DOHH2 (cell line): ENCODE measurements at regions not wholly inside any gene's neighbourhood (a gene's known extent, or its start where the extent isn't known, plus 50 kb on each side); places are given as distances from the start of the nearest gene placed in this dataset.

Source experiments
- H3F3A ChIP-seq: fragments of 200-600 bp; sonication (generic), shearing (Covaris generic); 2 replicates; pipeline ENCODE4 v1.6.0; 2016; ENCODE audit warnings: antibody characterized with exemption, mild to moderate bottlenecking; ENCODE audit not compliant: control insufficient read depth, insufficient read depth
- H3K27ac ChIP-seq: fragments of 200-600 bp; sonication (generic); 2 replicates; pipeline ENCODE4 v1.5.1; 2014; ENCODE audit warnings: low read depth, mild to moderate bottlenecking, low read length, moderate library complexity
- H3K27me3 ChIP-seq: fragments of 200-600 bp; sonication (generic); 2 replicates; pipeline ENCODE4 v1.6.1; 2014; ENCODE audit warnings: mild to moderate bottlenecking, low read length, mixed read lengths; ENCODE audit not compliant: control insufficient read depth
- H3K36me3 ChIP-seq: fragments of 200-600 bp; sonication (generic); 2 replicates; pipeline ENCODE4 v1.6.1; 2014; ENCODE audit warnings: mild to moderate bottlenecking, low read length, moderate library complexity, mixed read lengths; ENCODE audit not compliant: control insufficient read depth
- H3K4me1 ChIP-seq: fragments of 200-600 bp; sonication (generic); 2 replicates; pipeline ENCODE4 v1.6.1; 2014; ENCODE audit warnings: mild to moderate bottlenecking, low read length, mixed read lengths; ENCODE audit not compliant: control insufficient read depth
- H3K4me2 ChIP-seq: fragments of 200-600 bp; sonication (generic); 2 replicates; pipeline ENCODE4 v1.6.0; 2014; ENCODE audit warnings: mild to moderate bottlenecking, low read length, moderate library complexity
- H3K4me3 ChIP-seq: fragments of 200-600 bp; sonication (generic); 2 replicates; pipeline ENCODE4 v1.5.1; 2014; ENCODE audit warnings: mild to moderate bottlenecking, low read length, mixed read lengths
- H3K79me2 ChIP-seq: fragments of 200-600 bp; sonication (generic); 2 replicates; pipeline ENCODE4 v1.6.1; 2014; ENCODE audit warnings: mild to moderate bottlenecking, low read length, mixed read lengths; ENCODE audit not compliant: control insufficient read depth
- H3K9me2 ChIP-seq: fragments of 200-600 bp; sonication (generic); replicated peaks from 2 replicates; pipeline ENCODE4 v1.6.1; 2014; ENCODE audit warnings: mild to moderate bottlenecking, low read length, mixed read lengths; ENCODE audit not compliant: control insufficient read depth
- H3K9me3 ChIP-seq: fragments of 200-600 bp; sonication (generic); 2 replicates; pipeline ENCODE4 v1.6.1; 2014; ENCODE audit warnings: antibody characterized with exemption, low read length, mixed read lengths; ENCODE audit not compliant: control insufficient read depth, insufficient read depth
- H4K20me1 ChIP-seq: fragments of 200-600 bp; sonication (generic); 2 replicates; pipeline ENCODE4 v1.6.0; 2014; ENCODE audit warnings: low read depth, mild to moderate bottlenecking, antibody characterized with exemption, low read length, moderate library complexity; ENCODE audit not compliant: control insufficient read depth, insufficient read depth
- CTCF ChIP-seq: fragments of 200-600 bp; sonication (generic); IDR thresholded peaks from one replicate; pipeline ENCODE4 v1.5.1; 2014; ENCODE audit warnings: antibody characterized with exemption, mild to moderate bottlenecking, low read depth, low read length; ENCODE audit not compliant: poor library complexity, severe bottlenecking
- EZH2phosphoT487 ChIP-seq: fragments of 200-600 bp; sonication (generic); IDR thresholded peaks from 2 replicates; pipeline ENCODE4 v1.6.1; 2017; ENCODE audit warnings: borderline replicate concordance, mild to moderate bottlenecking, antibody characterized with exemption, low read length, moderate library complexity, mixed read lengths

- no peak for TF ChIP-seq EZH2phosphoT487
- no peak for TF ChIP-seq CTCF
- no peaks in the 10 kb centered on the region for H3K9me3 ChIP-seq
- no peak overlapping the region for H3K4me3 ChIP-seq
- H3K4me2 ChIP-seq = no peak overlapping the region
- H3K36me3 ChIP-seq = no peaks in the 10 kb centered on the region
- no peaks in the 10 kb centered on the region for H3K4me1 ChIP-seq
- H4K20me1 ChIP-seq = no peaks in the 10 kb centered on the region
- no peaks in the 10 kb centered on the region for H3F3A ChIP-seq
- H3K27me3 ChIP-seq = no peaks in the 10 kb centered on the region
- no peaks in the 10 kb centered on the region for H3K9me2 ChIP-seq
- no peak overlapping the region for H3K27ac ChIP-seq
- no peaks in the 10 kb centered on the region for H3K79me2 ChIP-seq
These were observed 74.7 kb upstream of the C3orf80 start for GRCh38 chr3:160150525-160150924.

GRCh38 chr3:160152638-160153037 is 72.6 kb upstream of the C3orf80 start:
- H3K27me3 ChIP-seq = no peaks in the 10 kb centered on the region
- no peak overlapping the region for H3K4me3 ChIP-seq
- no peaks in the 10 kb centered on the region for H3K36me3 ChIP-seq
- H3F3A ChIP-seq = no peaks in the 10 kb centered on the region
- H3K79me2 ChIP-seq = no peaks in the 10 kb centered on the region
- TF ChIP-seq CTCF (no peak), EZH2phosphoT487 (no peak)
- H4K20me1 ChIP-seq = no peaks in the 10 kb centered on the region
- no peaks in the 10 kb centered on the region for H3K9me3 ChIP-seq
- no peak overlapping the region for H3K27ac ChIP-seq
- H3K4me1 ChIP-seq = no peaks in the 10 kb centered on the region
- no peaks in the 10 kb centered on the region for H3K9me2 ChIP-seq
- no peak overlapping the region for H3K4me2 ChIP-seq

GRCh38 chr3:160154033-160154432 is 71.2 kb upstream of the C3orf80 start:
- H3K9me2 ChIP-seq = no peaks in the 10 kb centered on the region
- H3K27me3 ChIP-seq = no peaks in the 10 kb centered on the region
- H3K9me3 ChIP-seq = no peaks in the 10 kb centered on the region
- TF ChIP-seq EZH2phosphoT487 (no peak), CTCF (no peak)
- H4K20me1 ChIP-seq = no peaks in the 10 kb centered on the region
- no peaks in the 10 kb centered on the region for H3F3A ChIP-seq
- no peaks in the 10 kb centered on the region for H3K4me1 ChIP-seq
- no peak overlapping the region for H3K27ac ChIP-seq
- H3K4me2 ChIP-seq = no peak overlapping the region
- no peaks in the 10 kb centered on the region for H3K36me3 ChIP-seq
- H3K79me2 ChIP-seq = no peaks in the 10 kb centered on the region
- H3K4me3 ChIP-seq = no peak overlapping the region

GRCh38 chr3:160154596-160154995 is 70.6 kb upstream of the C3orf80 start:
- Histone ChIP-seq H3K9me3 (no peaks in the 10 kb centered on the region), H3K27ac (no peak overlapping the region), H3F3A (no peaks in the 10 kb centered on the region), H3K36me3 (no peaks in the 10 kb centered on the region), H3K27me3 (no peaks in the 10 kb centered on the region), H3K4me1 (no peaks in the 10 kb centered on the region), H3K9me2 (no peaks in the 10 kb centered on the region), H3K4me2 (no peak overlapping the region), H3K79me2 (no peaks in the 10 kb centered on the region), H3K4me3 (no peak overlapping the region), H4K20me1 (no peaks in the 10 kb centered on the region)
- no peak for TF ChIP-seq EZH2phosphoT487
- no peak for TF ChIP-seq CTCF
